Right atrium auricular region (tissue), 2 donors: ENCODE measurements at regions not wholly inside any gene's neighbourhood (a gene's known extent, or its start where the extent isn't known, plus 50 kb on each side); places are given as distances from the start of the nearest gene placed in this dataset.

Source experiments
- DNase-seq: peaks from one replicate; pipeline ENCODE4 v3.0.0-alpha.2; 2019; ENCODE audit warnings: low spot score
- H3K27ac ChIP-seq, 2 donors: fragments of 200-600 bp; sonication (generic); 1 replicate in 1 of 2; 2 replicates in 1 of 2; pipeline ENCODE4 v1.5.1; 2016 to 2019
- H3K27me3 ChIP-seq, 2 donors: fragments of 200-600 bp; sonication (generic); one replicate each; pipeline versions ENCODE4 v1.5.1 to v1.6.0; 2017 to 2019
- H3K36me3 ChIP-seq: fragments of 200-600 bp; sonication (generic); one replicate; pipeline ENCODE4 v1.5.1; 2016
- H3K4me1 ChIP-seq, 2 donors: fragments of 200-600 bp; sonication (generic); one replicate each; pipeline versions ENCODE4 v1.5.1 to v1.6.0; 2017 to 2019
- H3K4me3 ChIP-seq, 2 donors: fragments of 200-600 bp; sonication (generic); 1 replicate in 1 of 2; 2 replicates in 1 of 2; pipeline ENCODE4 v1.5.1; 2017 to 2019; ENCODE audit warnings: mild to moderate bottlenecking in 1 of 2, moderate library complexity in 1 of 2
- H3K9me3 ChIP-seq, 2 donors: fragments of 200-600 bp; sonication (generic); one replicate each; pipeline ENCODE4 v1.5.1; 2019
- TF ChIP-seq, protein P1 (sequence below), 2 donors: fragments of 200-600 bp; sonication (generic); IDR thresholded peaks; one replicate each; pipeline ENCODE4 v1.5.1; 2019; ENCODE audit warnings: antibody characterized with exemption in 2 of 2

DNA sequence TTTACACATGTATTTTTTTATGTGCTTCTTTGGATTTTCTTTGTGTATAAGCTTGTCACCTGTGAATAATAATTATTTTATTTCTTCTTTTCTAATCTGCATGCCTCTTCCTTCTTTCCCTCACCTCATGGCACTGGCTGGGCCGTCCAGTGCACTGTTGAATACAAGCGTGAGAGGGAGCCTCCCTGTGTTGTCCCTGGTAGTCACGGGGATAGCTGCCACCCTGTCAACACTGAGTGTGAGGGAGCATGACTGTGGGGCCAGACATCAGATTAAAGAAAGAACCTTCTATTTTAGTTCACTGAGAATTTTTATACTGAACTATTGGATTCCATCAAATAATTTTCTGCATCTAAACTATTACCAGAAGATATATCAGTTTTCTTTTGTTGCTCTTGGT is 187.9 kb downstream of the CDC14C start:
- H3K4me1 ChIP-seq: no peaks in the 10 kb centered on the region
- H3K27me3 ChIP-seq: no peaks in the 10 kb centered on the region
- TF ChIP-seq, protein P1, sequence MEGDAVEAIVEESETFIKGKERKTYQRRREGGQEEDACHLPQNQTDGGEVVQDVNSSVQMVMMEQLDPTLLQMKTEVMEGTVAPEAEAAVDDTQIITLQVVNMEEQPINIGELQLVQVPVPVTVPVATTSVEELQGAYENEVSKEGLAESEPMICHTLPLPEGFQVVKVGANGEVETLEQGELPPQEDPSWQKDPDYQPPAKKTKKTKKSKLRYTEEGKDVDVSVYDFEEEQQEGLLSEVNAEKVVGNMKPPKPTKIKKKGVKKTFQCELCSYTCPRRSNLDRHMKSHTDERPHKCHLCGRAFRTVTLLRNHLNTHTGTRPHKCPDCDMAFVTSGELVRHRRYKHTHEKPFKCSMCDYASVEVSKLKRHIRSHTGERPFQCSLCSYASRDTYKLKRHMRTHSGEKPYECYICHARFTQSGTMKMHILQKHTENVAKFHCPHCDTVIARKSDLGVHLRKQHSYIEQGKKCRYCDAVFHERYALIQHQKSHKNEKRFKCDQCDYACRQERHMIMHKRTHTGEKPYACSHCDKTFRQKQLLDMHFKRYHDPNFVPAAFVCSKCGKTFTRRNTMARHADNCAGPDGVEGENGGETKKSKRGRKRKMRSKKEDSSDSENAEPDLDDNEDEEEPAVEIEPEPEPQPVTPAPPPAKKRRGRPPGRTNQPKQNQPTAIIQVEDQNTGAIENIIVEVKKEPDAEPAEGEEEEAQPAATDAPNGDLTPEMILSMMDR (IDR thresholded peaks at IDR 0.05): no peak
- no peak overlapping the region for H3K27ac ChIP-seq
- H3K4me3 ChIP-seq: no peak overlapping the region
- no peak for DNase-seq
- H3K9me3 ChIP-seq: no peaks in the 10 kb centered on the region
- H3K36me3 ChIP-seq: no peaks in the 10 kb centered on the region

DNA sequence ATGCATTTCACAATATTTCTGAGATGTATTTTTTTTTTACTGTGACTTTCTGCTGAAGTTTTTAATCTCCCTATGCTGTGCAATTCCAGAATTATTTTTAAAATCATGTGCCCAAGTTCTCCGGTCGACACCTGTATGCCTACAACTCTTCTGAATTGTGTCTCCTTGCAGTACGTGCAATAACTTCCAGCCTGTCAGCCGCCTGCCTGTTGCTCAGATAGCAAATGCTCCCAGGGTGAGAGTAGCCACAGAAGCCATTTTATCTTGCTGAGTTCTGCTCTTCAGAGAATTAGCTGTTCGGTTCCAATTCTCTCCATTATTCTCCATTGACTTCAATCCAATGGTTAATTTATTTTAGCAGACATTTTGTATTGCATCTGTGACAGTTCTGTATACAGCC is 188.3 kb downstream of the CDC14C start:
- no peak for DNase-seq
- TF ChIP-seq, protein P1 (IDR thresholded peaks at IDR 0.05): no peak
- Histone ChIP-seq H3K27ac (no peak overlapping the region), H3K27me3 (no peaks in the 10 kb centered on the region), H3K4me1 (no peaks in the 10 kb centered on the region), H3K9me3 (no peaks in the 10 kb centered on the region), H3K4me3 (no peak overlapping the region), H3K36me3 (no peaks in the 10 kb centered on the region)

DNA sequence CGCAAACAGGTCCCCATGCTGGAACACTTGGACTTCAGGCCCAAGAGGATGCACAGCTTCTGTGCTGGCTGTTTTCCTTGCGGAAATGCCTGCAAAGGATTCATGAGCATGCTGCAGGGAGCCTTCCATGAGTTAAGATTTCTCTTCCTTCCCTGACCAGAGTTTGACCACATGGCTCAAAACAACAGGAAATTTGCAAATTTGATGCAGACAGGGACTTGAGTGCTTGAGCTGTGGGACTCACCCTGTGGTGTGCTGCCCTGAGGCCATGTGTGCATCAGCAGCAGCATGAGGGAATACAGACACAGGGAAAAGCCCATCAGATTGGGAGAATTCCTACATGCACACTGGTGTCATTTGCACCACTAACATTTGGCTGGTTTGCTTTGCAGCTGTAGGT is 195.4 kb downstream of the CDC14C start:
- Histone ChIP-seq H3K4me1 (no peaks in the 10 kb centered on the region), H3K27ac (no peak overlapping the region), H3K9me3 (no peaks in the 10 kb centered on the region), H3K27me3 (no peaks in the 10 kb centered on the region), H3K4me3 (no peak overlapping the region), H3K36me3 (no peaks in the 10 kb centered on the region)
- TF ChIP-seq, protein P1 (IDR thresholded peaks at IDR 0.05): no peak
- DNase-seq: no peak

DNA sequence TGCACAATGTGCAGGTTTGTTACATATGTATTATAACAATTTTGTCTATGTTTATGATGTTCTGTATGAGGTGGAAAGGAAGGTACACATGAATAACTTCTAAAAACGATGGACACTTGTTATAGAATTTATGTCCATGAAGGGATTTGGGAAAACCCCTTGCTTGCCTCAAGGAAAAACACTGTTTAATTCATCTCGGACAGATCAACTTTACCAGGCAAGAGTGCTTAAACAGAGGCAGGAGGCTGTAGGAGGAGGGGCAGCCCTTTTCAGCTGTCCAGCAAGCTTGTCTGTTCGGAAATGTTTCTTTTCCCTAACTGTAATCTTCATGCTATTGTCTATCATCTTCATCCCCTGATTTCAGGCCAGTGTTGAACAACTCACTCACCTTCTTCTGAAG is 200.9 kb downstream of the CDC14C start:
- H3K27me3 ChIP-seq: no peaks in the 10 kb centered on the region
- no peak overlapping the region for H3K27ac ChIP-seq
- no peaks in the 10 kb centered on the region for H3K4me1 ChIP-seq
- no peak overlapping the region for H3K4me3 ChIP-seq
- DNase-seq: no peak
- H3K9me3 ChIP-seq: no peaks in the 10 kb centered on the region
- no peaks in the 10 kb centered on the region for H3K36me3 ChIP-seq
- TF ChIP-seq, protein P1 (IDR thresholded peaks at IDR 0.05): no peak

DNA sequence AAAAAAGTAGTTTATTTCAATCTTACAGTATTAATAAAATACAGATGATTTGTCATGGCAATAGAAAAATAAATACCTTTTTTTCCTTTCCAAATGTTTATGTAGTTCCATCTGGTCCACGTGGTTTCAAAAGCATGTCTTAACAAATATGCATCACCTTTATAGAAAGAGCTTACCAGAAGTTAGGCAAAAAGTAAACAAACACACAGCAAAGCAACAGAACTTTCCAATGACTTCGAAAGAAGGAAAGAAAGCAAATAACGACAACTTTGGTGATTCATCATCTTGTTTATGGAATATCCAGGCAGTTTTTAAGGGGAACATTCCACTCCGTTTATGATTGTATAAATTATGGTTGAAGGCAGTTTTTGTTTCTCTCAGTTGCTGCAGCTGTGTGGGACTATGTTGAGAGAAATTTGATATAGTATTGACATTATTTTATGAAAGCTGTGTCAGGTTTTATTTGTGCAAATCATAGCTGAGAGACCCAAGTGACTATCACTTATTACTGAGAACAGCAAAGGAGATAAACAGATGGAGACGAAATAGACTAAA is 203.1 kb downstream of the CDC14C start:
- Histone ChIP-seq H3K27ac (no peak overlapping the region), H3K36me3 (no peaks in the 10 kb centered on the region), H3K4me1 (no peaks in the 10 kb centered on the region), H3K9me3 (no peaks in the 10 kb centered on the region), H3K27me3 (no peaks in the 10 kb centered on the region), H3K4me3 (no peak overlapping the region)
- TF ChIP-seq, protein P1 (IDR thresholded peaks at IDR 0.05): no peak
- DNase-seq: no peak

DNA sequence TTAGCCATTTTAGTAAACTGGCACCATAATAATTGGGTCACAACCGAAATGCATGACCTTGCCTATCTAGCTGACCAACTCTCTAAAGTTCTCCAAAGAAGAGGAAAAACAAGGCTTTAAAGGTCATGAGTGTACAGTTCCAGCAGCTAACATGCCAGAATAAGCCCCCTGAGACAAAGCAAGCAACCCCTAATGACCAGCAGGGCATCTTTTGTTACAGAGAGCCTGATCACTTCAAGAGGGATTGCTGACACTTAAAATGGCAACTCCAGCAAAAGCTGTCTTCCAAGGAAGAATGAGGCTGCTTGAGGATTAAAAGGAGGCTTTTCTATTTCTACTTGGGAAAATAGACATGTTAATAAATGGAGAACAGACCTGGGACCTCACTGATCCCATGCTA is 213.6 kb downstream of the CDC14C start:
- TF ChIP-seq, protein P1 (IDR thresholded peaks at IDR 0.05): no peak
- no peaks in the 10 kb centered on the region for H3K9me3 ChIP-seq
- H3K4me3 ChIP-seq: no peak overlapping the region
- no peak for DNase-seq
- H3K4me1 ChIP-seq: no peaks in the 10 kb centered on the region
- no peak overlapping the region for H3K27ac ChIP-seq
- H3K27me3 ChIP-seq: no peaks in the 10 kb centered on the region
- H3K36me3 ChIP-seq: no peaks in the 10 kb centered on the region
